Thyroid gland (tissue), 4 donors: ENCODE measurements at regions not wholly inside any gene's neighbourhood (a gene's known extent, or its start where the extent isn't known, plus 50 kb on each side); places are given as distances from the start of the nearest gene placed in this dataset.

Experiments
- CTCF ChIP-seq, 6 experiments: fragments of 200-600 bp in 3 of 6; fragments of 450-650 bp in 3 of 6; sonication (generic) in 3 of 6; IDR thresholded peaks; one replicate each; pipeline ENCODE4 v1.5.1; 2016 to 2019; ENCODE audit warnings: antibody characterized with exemption in 6 of 6, mild to moderate bottlenecking in 2 of 6, inconsistent platforms in 1 of 6, moderate library complexity in 1 of 6
- POLR2A ChIP-seq, 2 donors: fragments of 450-650 bp; IDR thresholded peaks; one replicate each; pipeline ENCODE4 v1.6.1; 2017; ENCODE audit warnings: antibody characterized with exemption in 2 of 2, mild to moderate bottlenecking in 2 of 2, moderate library complexity in 1 of 2

- no peak for TF ChIP-seq CTCF (IDR thresholded peaks at IDR 0.05)
- TF ChIP-seq POLR2A (IDR thresholded peaks at IDR 0.05) = no peak
These were observed 2112.6 kb upstream of the PIK3C3 start for GRCh38 chr18:39842366-39842914.
